Right renal cortex interstitium (tissue), 3 donors: ENCODE measurements at regions not wholly inside any gene's neighbourhood (a gene's known extent, or its start where the extent isn't known, plus 50 kb on each side); places are given as distances from the start of the nearest gene placed in this dataset.

Experiments used
- DNase-seq, 3 donors: peaks; one replicate each; pipeline ENCODE4 v3.0.0-alpha.2; 2013; ENCODE audit warnings: low read depth in 3 of 3, low spot score in 2 of 3

GRCh38 chr2:118309257-118309945, 221.1 kb downstream of the INSIG2 start:
- DNase-seq = no peak

- no peak for DNase-seq
These were observed 219.6 kb downstream of the INSIG2 start for GRCh38 chr2:118307864-118308263.

- no peak for DNase-seq
These were observed 213.0 kb downstream of the INSIG2 start for GRCh38 chr2:118301248-118301647.

- no peak for DNase-seq
These were observed 212.6 kb downstream of the INSIG2 start for GRCh38 chr2:118300832-118301231.

GRCh38 chr2:118296663-118297062, 208.4 kb downstream of the INSIG2 start:
- no peak for DNase-seq

- no peak for DNase-seq
These were observed 207.5 kb downstream of the INSIG2 start for GRCh38 chr2:118295592-118296390.

GRCh38 chr2:118294063-118294462, 205.8 kb downstream of the INSIG2 start:
- no peak for DNase-seq

- DNase-seq = no peak
These were observed 204.7 kb downstream of the INSIG2 start for GRCh38 chr2:118292991-118293390.

GRCh38 chr2:118291251-118291880, 203.1 kb downstream of the INSIG2 start:
- DNase-seq = no peak

GRCh38 chr2:118290411-118291250, 202.4 kb downstream of the INSIG2 start:
- DNase-seq = no peak

GRCh38 chr2:118279005-118279404, 190.7 kb downstream of the INSIG2 start:
- no peak for DNase-seq

GRCh38 chr2:118278046-118278445, 189.8 kb downstream of the INSIG2 start:
- no peak for DNase-seq

- DNase-seq = no peak
These were observed 186.7 kb downstream of the INSIG2 start for GRCh38 chr2:118274841-118275510.

GRCh38 chr2:118272391-118272790, 184.1 kb downstream of the INSIG2 start:
- DNase-seq = no peak

- no peak for DNase-seq
These were observed 181.3 kb downstream of the INSIG2 start for GRCh38 chr2:118269408-118270051.

GRCh38 chr2:118268268-118268667, 180.0 kb downstream of the INSIG2 start:
- DNase-seq = no peak

GRCh38 chr2:118265873-118266455, 177.7 kb downstream of the INSIG2 start:
- no peak for DNase-seq

GRCh38 chr2:118264232-118264990, 176.1 kb downstream of the INSIG2 start:
- no peak for DNase-seq

GRCh38 chr2:118257696-118258095, 169.4 kb downstream of the INSIG2 start:
- no peak for DNase-seq
